Uterus (tissue), 2 donors: ENCODE measurements at regions not wholly inside any gene's neighbourhood (a gene's known extent, or its start where the extent isn't known, plus 50 kb on each side); places are given as distances from the start of the nearest gene placed in this dataset.

ENCODE experiments used
- CTCF ChIP-seq, 4 experiments: fragments of 200-600 bp in 2 of 4; fragments of 450-650 bp in 2 of 4; sonication (generic) in 2 of 4; IDR thresholded peaks; one replicate each; pipeline ENCODE4 v1.5.1; 2016 to 2019; ENCODE audit warnings: antibody characterized with exemption in 4 of 4, mild to moderate bottlenecking in 2 of 4, moderate library complexity in 1 of 4
- POLR2A ChIP-seq, 2 donors: fragments of 450-650 bp; IDR thresholded peaks; one replicate each; pipeline ENCODE4 v1.6.1; 2016; ENCODE audit warnings: antibody characterized with exemption in 2 of 2, mild to moderate bottlenecking in 1 of 2, moderate library complexity in 1 of 2

GRCh38 chr3:82011336-82011735, 249.9 kb upstream of the GBE1 start:
- no peak for TF ChIP-seq CTCF (IDR thresholded peaks at IDR 0.05)
- no peak for TF ChIP-seq POLR2A (IDR thresholded peaks at IDR 0.05)
